NCI-H748 (cell line): ENCODE measurements at regions not wholly inside any gene's neighbourhood (a gene's known extent, or its start where the extent isn't known, plus 50 kb on each side); places are given as distances from the start of the nearest gene placed in this dataset.
"Not testable (repeated sequence)": the region's sequence is repeated elsewhere in the genome, so short reads cannot be mapped to it uniquely, and the experiment has no call there.

Experiments used
- DNase-seq: peaks from one replicate; lab custom pipeline; 2025; ENCODE audit not compliant: unreplicated experiment; lab: John Stamatoyannopoulos, UW

- DNase-seq = not testable (repeated sequence)
Measured at GRCh38 chr1:149274493-149274892, 171.1 kb upstream of the NBPF9 start.

DNA sequence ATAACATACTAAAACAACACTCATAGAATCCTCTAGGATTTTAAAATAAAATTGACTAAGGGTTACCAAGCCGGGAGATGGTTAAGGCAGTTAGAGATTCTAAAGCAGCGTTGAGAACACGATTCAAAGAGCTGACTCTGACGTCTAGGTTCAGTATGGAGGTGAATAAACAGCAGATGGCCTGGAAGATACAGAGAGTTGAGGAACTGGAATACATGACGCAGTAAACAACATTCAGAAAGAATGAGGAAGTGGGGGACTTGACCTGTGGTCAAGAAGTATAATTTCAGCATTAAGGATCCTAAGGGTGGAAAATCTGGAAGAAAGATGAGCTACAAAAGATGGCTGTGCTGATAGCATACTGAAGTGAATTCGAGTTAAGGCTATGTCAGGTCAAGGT is 172.5 kb upstream of the NBPF9 start:
- not testable (repeated sequence) for DNase-seq

DNA sequence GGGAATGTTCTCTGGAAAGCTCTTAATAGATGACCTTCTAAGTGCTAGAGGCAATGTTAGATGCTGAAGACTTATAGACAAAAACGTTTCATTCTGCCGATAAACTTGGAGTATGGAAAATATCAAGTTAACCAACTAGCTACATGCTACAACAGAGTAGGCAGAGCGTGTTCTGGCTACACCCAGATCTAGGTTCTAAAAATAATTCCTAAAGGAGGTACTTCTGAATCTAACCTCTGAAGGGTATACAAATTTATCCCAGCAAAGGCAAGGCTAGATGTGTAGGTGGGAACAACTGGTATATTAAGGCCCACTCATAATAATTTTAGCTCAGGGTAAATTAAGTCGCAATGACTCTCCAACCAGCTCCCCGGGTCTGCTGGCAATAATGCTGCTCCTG is 173.1 kb upstream of the NBPF9 start:
- DNase-seq = not testable (repeated sequence)

- DNase-seq = not testable (repeated sequence)
Measured at GRCh38 chr1:149278156-149278555, 174.8 kb upstream of the NBPF9 start.

GRCh38 chr1:149279015-149279414 is 175.7 kb upstream of the NBPF9 start:
- DNase-seq = not testable (repeated sequence)

DNA sequence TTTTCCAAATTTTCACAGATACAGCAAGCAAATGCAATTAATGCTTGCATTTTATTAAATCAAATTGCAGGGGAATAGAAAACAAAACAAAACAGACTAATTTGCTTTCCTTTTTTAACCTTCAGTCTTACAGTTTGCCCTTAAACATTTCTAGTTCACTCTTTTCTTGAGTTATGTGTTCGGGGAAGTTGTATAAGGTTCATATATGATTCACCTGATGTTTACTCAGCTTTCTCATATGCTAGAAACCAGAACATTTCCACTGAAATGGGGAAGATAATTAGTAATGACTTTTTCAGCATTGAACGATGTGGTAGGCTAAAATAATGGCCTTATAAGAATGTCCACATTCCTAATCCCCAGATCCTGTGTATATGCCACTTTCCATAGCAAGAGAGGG is 176.2 kb upstream of the NBPF9 start:
- DNase-seq = not testable (repeated sequence)

GRCh38 chr1:149284773-149285172 is 181.4 kb upstream of the NBPF9 start:
- not testable (repeated sequence) for DNase-seq

DNA sequence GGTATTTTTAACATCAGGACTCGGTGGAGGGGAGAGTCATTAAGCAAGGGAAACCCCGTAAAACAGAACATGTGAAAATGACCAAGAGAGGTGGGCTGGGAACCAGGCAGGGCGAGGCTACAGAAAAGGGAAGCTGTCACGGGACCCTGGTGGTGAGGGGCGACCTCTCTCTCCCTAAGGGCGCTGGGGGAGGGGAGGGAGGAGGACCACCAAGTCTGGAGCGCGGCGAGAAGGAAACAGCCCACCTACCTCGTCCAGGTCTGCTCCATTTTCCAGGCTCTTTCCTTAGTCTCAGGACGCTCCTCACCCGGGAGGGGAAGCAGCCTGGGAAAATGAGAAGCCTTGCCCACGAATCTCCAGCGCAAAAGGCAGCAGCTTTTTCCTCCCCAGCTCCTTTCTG is 181.9 kb upstream of the NBPF9 start:
- not testable (repeated sequence) for DNase-seq

- not testable (repeated sequence) for DNase-seq
Measured at GRCh38 chr1:149285638-149286037, 182.3 kb upstream of the NBPF9 start.

DNA sequence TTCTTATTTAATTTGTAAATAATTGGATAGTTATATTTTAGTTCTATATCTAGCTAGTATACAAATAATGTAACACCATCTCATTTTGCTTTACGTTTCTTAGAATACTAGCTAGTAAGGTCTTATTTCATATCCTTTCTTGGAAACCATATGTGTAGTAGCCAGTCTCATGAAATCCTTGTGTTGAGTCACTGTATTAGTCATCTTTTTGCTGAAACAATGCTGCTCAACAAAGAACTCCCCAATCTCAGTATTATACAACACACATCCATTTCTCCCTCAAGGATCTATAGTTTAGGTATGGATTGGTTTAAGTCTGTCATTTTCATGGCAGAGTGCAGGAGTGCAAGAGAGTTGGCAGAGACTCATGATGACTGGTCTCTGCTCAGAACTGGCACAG is 185.2 kb upstream of the NBPF9 start:
- DNase-seq = not testable (repeated sequence)

DNA sequence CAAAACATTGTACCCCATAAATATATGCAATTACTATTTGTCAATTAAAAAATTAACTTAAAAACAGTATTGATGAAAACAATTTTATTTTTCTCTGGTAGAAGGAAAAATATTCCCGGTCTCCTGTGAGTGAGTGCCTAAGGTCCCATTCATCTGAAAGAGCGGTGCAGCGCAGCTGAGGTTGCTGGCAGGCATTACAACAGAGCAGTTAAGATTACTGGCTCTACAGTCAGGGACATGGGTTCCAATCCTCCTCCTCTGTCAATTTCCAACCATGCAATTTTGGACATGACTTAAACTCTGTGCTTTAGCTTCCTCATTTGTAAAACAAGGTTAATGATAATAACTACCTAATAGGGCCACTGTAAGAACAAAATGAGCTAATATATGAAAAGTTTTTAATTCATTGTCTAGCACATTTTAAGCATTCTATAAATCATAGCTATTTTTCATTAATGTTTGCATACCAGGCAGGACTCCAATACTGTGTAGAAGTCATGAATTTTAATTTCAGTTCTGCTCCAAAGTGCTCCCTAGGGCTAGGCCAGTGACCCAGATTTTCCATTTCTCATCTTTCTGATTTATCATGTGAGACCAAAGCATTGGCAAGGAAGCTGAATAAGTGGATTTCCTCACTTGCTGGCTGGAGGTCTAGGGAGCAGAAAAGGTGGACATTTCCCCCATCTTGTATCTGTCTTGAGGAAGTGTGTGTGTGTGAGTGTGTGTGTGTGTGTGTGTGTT is 174.2 kb upstream of the NBPF19 start:
- not testable (repeated sequence) for DNase-seq

- not testable (repeated sequence) for DNase-seq
Measured at GRCh38 chr1:149301282-149301681, 173.6 kb upstream of the NBPF19 start.

- DNase-seq = not testable (repeated sequence)
Measured at GRCh38 chr1:149304796-149305195, 170.0 kb upstream of the NBPF19 start.

GRCh38 chr1:149307640-149308039 is 167.2 kb upstream of the NBPF19 start:
- DNase-seq = not testable (repeated sequence)

- not testable (repeated sequence) for DNase-seq
Measured at GRCh38 chr1:149314921-149315320, 159.9 kb upstream of the NBPF19 start.

DNA sequence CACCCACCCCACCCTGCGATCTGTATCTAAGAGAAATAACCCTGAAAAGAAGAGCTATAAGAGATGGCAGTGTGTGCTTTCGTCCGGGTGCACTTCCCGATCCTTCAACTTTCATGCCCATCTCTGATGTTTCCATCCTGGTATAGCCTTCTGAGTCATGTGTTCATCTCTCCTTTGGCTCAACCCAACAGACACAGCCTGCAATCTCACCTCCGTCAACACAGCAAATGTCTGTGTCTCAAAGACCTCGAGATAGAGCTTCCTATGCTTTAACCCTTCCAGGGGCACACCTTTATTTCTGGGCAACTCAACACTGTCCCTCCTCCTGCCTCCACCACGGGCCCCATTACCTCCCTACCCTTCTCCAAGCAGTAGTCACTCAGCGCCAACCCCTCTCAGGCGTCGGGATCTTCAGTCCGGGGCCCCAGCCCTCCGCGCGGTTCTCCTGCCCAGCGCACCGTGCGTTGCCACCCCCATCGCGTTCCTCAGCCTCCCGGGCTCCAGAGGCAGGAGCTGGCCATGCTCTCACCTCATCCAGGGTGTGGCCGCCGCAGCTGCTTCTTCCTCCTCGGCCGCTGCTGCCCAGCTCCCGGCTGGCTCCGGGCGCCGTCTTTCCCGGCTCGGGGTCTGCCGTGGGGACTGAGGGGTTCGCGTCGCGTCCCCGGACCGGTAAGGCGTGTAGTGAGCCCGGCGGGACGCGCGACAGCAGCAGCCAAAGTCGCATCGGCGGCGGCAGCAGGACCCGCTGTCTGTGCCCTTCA is 153.7 kb upstream of the NBPF19 start:
- DNase-seq = not testable (repeated sequence)

- not testable (repeated sequence) for DNase-seq
Measured at GRCh38 chr1:149321732-149322016, 153.2 kb upstream of the NBPF19 start.

DNA sequence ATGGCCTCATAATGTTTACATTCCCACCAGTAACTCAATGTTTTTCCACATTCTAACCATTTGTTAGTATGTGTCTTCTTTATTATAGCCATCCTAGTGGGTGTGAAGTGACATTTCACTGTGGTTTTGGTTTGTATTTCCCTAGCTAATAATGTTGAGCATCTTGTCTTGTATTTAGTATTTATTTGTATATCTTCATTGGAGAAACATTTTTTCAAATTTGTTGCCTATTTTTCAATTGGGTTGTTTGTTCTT is 144.8 kb upstream of the NBPF19 start:
- DNase-seq = not testable (repeated sequence)

- DNase-seq = not testable (repeated sequence)
Measured at GRCh38 chr1:149336082-149336481, 138.8 kb upstream of the NBPF19 start.

GRCh38 chr1:149338221-149338691 is 136.6 kb upstream of the NBPF19 start:
- not testable (repeated sequence) for DNase-seq

DNA sequence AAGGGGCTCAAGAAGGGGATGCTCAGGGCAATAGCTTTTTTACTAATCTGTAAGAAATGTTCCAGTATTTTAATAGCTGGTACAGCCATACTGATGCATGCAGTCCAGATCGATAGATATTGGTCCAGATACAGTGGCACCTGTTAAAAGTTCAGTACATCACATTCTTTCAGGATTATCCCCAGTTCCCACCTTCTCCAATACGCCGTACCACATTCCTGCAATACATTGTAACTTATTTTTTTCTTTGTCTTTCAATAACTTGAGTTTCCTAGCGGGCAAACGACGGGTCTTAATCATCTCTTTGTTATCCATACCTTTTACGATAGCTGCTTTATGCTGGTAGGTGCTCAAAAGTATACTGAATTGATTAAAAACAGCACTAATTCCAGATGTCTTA is 136.1 kb upstream of the NBPF19 start:
- not testable (repeated sequence) for DNase-seq

GRCh38 chr1:149349448-149349847 is 125.4 kb upstream of the NBPF19 start:
- DNase-seq = not testable (repeated sequence)
